GM19351 (cell line): ENCODE measurements at regions not wholly inside any gene's neighbourhood (a gene's known extent, or its start where the extent isn't known, plus 50 kb on each side); places are given as distances from the start of the nearest gene placed in this dataset.

ENCODE experiments used
- ATAC-seq: cut with Tn5 transposase; IDR thresholded peaks from one replicate; pipeline ENCODE4 v1.9.1; 2021; ENCODE audit warnings: mild to moderate bottlenecking, moderate library complexity; ENCODE audit not compliant: unreplicated experiment

DNA sequence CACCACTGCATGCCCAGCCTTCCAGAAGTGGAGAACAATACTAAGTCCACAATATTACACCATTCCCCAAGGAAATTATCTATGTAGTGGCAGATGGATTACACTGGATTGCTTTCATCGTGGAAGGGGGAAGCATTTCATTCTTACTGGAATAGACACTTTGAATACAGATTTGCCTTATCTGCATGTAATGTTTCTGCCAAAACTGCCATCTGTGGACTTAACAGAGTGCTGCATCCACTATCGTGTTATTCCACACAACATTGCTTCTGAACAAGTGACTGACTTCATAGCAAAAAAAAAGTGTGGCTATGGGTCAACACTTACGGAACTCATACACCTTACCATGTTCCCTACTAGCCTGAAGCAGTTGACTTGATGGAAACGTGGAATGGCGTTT lies 536.9 kb downstream of the BRINP1 start:
- ATAC-seq: no peak

DNA sequence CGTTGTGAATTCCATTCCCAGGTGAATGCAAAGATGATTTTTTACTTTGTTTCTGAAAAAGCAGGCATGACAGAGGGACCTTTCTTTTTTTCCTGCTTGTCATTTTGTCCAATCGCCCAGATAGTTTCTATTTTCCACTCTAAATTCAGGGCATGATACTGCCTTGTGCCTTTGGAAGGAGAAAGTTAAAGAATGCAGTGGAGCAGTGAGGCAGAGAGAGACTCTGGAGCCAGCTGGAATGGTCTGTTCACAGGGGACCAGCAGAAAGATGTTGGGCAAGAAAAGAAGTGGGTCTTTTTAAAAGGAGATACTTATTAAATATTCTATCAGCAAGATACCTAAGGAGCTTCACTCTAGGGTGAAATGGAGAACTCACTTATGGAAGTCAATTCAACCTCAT lies 532.3 kb downstream of the BRINP1 start:
- ATAC-seq: no peak

DNA sequence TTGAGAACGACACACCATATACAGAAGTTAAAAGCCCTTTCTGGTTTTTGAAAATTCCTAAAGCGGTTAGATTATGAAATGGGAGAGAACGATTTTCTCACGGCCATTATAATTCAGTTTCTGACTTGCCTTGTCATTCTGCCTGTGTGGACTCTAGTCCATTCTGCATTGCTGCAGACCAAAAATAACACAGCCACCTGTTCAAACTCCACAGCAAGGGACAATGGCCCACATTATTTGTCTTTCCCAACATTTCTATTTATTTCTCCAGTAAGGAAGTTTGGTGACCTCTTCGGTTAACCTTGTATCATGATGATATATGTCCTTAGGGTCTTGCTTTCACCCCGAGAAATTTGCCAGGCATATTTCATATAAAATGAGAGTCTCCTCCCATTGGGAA lies 497.7 kb downstream of the BRINP1 start:
- ATAC-seq: no peak

DNA sequence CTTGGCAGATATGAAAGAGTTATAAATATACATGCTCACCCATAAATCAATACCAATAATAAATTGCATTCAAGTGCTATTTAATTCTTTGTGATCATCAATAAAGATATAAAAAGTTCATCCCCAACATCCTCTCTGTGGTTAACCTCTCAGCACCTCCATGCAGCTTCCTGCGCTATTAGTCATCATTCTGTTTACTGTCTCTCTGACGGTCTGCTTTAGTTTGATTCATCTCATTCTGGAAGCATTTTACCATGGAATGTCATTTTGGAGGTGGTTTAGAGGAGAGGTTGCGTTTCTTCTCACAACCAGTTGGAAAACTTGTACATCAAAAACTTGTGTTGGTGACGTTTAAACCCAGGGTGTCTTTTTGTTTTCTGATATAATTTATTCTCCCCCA lies 486.6 kb downstream of the BRINP1 start:
- no peak for ATAC-seq

GRCh38 chr9:118883411-118883810 lies 485.8 kb downstream of the BRINP1 start:
- no peak for ATAC-seq

GRCh38 chr9:118891213-118891612 lies 478.0 kb downstream of the BRINP1 start:
- no peak for ATAC-seq

DNA sequence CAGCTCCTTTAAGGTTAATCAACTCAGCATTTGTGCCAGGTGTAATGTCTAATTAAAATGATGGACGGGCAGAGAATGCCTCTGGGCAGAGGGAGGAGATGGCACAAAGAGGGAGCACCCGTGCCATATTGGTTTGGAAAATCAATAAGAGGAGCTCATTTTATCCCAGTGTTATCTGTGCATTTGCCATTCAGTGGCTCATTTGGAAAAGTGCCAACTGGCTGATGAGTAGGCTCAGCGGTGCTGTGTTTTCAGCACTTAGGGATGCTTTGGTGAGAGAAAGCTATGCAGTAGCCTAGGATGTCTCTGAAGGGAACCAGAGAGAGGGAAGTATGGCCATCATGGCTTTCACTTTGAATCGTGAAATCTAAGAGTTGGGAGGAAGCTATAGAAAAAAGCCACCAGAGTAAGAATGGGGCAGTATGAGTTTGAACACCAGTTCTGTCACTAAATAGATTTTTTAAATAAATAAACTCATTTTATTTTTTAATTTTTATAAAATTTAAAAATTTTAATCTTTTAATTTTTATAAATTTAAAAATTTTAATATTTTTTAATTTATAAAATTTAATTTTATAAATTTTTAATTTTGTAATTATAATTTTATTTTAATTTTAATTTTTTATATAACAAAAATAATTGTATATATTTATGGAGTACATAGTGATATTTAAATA lies 472.8 kb downstream of the BRINP1 start:
- ATAC-seq: no peak

DNA sequence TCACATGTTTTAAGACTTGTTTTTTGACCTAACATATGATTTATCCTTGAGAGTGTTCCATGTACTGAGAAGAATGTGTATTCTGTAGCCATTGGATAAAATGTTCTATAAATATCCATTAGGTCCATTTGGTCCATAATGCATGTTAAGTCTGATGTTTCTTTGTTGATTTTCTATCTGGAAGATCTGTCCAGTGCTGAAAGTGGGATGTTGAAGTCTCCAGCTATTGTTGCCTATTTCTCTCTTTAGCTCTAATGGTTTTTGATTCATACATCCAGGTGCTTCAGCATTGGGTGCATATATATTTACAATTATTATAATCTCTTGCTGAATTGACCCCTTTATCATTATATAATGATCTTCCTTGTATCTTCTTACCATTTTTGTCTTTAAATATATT lies 451.1 kb downstream of the BRINP1 start:
- ATAC-seq: no peak

GRCh38 chr9:118928722-118929121 lies 440.5 kb downstream of the BRINP1 start:
- ATAC-seq: no peak

- no peak for ATAC-seq
Measured at GRCh38 chr9:118929287-118929686, 439.9 kb downstream of the BRINP1 start.

GRCh38 chr9:118931941-118932340 lies 437.3 kb downstream of the BRINP1 start:
- ATAC-seq: no peak

GRCh38 chr9:118938581-118938980 lies 430.7 kb downstream of the BRINP1 start:
- ATAC-seq: no peak

DNA sequence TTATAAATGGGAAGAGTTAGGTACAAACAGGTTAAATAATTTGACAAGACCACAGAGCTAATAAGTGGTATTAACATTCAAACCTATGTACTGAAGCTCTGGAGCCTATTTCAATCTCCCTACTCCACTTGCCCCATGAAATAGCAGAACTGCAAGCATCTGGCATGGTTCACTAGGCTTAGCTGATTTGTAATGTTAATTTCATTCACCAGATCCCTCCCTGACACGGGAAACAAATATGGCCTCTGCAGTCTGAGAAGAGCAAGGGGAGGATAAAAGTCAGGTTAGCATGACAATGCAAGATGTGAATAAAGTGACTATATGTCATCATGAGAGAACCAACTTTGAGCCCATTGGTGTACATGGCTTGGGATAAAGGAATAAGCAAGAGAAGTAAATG lies 428.8 kb downstream of the BRINP1 start:
- no peak for ATAC-seq

DNA sequence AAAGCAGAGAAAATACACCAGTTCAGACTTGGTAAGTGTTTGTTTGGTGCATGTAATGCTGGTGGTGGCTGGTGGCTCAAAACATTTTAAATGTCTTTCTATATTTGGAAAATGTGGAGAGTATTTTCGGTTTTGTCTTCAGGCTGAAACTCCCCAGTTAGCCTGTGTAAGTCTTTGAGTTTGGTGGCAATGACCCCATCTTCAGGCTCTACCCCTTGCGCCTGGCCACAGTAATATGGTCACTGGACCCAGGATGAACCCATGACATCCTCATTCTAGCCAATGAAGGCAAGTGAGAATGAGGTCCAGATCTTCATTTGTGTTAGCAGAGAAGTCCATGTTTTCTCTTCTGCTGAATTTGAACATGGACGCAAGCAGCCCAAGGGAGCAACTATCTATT lies 422.6 kb downstream of the BRINP1 start:
- no peak for ATAC-seq

DNA sequence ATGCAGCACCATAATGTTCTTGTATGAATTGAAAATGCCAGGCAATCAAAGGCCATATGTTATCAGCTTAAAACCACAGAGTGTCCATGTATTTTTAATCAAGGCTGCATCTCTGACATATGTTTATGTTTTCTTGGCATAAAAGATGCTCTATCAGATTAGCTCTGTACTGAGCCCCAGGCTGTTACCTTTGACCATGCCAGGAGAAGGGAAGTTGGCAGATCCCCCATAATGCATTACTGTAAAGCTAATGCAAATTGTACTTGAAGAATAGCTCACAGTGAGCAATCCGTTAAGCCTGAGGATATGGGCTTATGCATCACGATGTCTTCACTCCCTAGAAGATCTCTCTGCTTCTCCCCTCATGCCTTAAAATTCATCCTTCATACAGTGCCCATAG lies 414.4 kb downstream of the BRINP1 start:
- no peak for ATAC-seq

GRCh38 chr9:118957585-118957984 lies 411.6 kb downstream of the BRINP1 start:
- ATAC-seq: no peak

DNA sequence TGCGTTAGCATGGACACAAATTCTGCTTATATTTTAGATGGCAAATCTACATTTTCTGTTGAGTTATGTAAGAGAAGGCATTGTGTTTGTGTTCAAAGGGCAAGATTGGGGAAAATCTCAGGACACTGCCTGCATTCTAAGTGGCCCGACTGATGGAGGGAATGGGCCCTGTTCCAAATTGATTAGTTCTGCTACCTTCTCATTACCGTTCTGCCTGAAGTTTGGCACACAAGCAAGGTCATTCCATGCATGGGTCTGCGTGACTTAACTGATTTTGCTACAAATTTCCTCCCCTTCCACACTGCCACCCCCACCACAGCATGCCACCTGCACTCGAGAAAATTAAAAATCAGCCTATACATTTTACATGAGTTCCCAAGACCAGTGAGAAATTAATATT lies 409.9 kb downstream of the BRINP1 start:
- ATAC-seq: no peak

DNA sequence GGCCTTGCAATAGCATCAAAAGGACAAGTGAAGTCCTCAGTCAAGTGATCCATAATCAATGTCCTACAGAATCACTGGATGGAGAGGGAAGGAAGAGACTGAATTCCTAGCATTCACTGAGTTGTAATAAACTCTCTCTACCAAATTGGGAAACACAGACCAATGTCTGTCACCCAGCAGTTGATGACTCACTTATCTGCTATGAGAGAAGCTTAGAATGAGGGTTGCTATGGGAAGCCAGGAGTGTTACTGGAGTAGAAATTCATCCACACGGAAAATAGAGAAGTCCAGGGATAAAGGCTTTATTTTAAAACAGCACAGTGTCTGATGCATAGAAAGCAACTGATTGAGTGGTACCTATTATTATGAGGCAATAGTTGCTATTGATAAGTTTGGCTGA lies 407.4 kb downstream of the BRINP1 start:
- no peak for ATAC-seq

- no peak for ATAC-seq
Measured at GRCh38 chr9:118962426-118962825, 406.8 kb downstream of the BRINP1 start.

DNA sequence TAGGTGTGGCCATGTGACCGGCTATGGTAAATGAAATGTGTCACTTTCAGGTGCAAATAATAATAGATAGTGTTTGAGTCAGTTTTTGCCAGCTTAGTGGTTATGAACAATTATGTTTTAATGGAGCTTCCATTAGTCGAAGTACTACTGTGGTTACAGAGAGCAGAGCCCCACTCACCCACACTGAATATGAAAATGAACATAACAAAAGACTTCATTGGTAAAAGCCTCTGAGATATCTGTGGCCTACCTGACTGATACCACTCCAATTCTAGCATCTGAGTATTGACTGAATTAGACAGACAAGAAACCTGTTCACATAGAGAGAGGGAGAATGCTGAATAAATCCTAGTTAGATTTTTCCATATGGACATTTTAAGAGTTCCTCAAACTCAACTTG lies 405.6 kb downstream of the BRINP1 start:
- no peak for ATAC-seq

GRCh38 chr9:118967901-118968300 lies 401.3 kb downstream of the BRINP1 start:
- no peak for ATAC-seq

DNA sequence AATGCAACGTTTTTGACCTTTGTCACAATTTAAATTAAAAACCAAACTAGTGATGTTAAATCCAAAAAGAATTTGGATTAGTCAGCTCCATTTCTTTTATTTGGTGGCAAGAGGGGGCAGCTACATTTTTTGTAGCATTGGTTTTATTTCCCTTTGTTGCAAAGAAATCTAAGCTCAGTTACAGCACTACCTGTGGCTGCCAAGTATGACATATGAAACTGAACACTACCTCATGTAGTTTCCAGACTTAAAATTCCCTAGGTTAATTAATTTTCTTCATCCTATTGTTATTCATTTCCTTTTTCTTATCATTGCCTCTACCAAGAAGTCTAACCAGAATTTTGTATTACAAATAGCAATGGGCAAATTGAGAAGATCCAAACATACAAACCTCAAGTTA lies 393.5 kb downstream of the BRINP1 start:
- ATAC-seq: no peak

GRCh38 chr9:118976160-118976559 lies 393.1 kb downstream of the BRINP1 start:
- no peak for ATAC-seq
